ENCODE measurements at regions not wholly inside any gene's neighbourhood (a gene's known extent, or its start where the extent isn't known, plus 50 kb on each side); places are given as distances from the start of the nearest gene placed in this dataset.
"Not testable (repeated sequence)": the region's sequence is repeated elsewhere in the genome, so short reads cannot be mapped to it uniquely, and the experiment has no call there.

DNA sequence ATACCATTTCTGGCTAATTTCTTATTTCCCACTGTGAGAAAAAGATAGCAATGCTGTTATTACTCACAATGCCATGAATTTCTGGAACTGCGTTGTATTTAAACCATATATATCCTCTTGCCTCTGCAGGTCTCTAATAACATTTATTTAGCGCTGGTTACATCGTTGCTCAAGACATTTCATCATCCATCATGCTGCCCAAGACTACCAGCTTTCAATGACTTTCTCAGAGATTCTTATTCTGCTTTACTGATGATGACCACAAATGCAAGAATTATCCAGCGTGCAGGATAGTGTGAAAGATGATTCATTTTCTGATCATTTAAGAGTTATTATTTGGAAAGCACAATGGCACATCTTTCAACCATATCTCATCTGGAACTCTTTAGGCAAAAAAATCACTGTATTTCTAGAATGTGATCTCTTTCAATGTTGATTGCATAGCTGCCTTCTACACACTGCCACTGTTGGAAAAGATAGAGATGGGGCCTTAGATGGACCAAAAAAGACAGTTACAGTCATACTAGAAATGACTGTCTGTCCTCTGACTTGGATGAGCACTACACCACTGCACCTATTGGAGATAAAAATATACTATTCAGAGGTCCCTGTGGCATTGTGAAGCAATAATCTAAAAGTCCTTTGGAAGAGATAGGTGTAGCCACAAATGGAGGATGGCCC, 716.1 kb downstream of the NSUN3 start:
- ATAC-seq = no peak
- no peak for DNase-seq (ENCODE audit: low spot score)

DNA sequence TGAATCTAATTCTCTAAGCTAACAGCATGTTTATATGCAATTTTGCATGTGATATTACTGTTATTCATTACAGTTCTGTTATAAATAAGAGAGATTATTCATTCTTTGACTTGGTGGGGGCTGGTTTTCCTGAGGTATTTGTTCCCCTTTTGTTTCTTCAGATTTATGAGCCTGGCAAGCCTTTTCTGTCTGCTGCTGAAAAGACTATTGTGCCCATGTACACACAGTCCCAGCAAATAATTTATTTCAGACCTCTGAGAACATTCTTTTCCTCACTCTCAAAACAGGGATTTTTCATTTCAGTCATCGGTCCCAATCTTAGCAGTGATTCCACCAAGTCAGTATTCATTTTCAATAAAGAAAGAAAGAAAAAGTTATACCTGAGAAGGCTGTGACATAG, 716.8 kb downstream of the NSUN3 start:
- ATAC-seq (no peak), DNase-seq (ENCODE audit: low spot score) (no peak)

DNA sequence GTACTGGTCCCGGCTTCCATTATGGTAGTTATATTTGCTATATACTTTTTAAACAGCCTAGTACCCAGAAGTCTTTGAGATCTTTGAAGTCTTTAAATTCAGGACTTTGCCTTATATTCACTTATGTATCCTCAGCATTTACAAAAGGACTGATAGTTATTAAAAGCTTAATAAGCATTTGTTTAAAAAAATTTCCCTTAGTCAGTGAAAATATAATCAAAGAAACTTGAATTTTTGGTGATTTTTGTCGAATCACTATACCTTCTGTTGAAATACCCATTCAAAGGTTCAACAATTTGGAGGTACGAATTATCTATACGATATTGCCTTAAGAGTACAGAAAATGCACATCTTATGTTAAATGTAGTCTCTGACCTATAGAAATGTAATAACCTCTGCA, 721.4 kb downstream of the NSUN3 start:
- ATAC-seq (no peak), DNase-seq (ENCODE audit: low spot score) (no peak)

DNA sequence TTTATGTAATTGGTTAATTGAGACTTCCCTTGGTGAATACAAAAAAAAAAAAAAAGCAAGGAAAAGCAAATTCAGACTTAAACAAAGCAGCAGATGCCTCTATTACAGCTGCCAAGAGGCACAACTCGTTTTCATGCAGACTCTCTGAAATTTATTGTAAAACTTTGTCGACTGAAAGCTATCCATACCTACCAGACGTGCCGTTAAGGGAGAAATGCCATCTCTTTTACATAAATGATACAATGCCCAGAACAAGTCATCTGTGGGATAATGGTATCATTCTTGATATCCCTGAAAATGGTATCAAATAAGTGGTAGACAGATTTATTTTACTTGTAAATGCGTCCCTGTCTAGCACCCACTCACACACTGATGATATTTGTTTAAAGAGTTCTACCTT, 724.2 kb downstream of the NSUN3 start:
- no peak for DNase-seq (ENCODE audit: low spot score)
- ATAC-seq = no peak

DNA sequence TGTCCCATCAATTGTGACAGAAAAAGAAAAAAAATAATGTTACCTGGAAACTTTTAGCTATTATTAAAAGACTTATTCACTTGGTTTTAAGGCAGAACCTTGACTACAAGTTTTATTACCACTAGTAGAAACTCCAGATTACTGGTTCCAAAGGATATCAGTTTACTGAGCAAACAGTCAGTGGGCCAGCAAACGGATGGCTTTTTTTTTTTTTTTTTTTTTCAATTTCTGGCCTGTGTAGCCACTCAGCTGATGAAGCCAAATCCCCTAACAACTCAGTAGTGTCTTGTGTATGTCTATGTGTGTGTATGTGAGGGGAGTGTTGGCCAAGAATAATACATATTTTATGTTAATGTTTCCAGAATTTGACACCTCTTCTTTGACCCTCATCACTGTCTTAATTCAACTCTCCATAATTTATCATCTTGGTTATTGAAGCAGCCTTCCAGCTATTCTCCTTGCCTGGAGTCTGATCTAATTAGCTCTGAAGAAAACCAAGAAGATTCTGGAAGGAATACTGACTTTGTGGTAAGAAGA, 724.9 kb downstream of the NSUN3 start:
- DNase-seq (ENCODE audit: low spot score) = no peak

DNA sequence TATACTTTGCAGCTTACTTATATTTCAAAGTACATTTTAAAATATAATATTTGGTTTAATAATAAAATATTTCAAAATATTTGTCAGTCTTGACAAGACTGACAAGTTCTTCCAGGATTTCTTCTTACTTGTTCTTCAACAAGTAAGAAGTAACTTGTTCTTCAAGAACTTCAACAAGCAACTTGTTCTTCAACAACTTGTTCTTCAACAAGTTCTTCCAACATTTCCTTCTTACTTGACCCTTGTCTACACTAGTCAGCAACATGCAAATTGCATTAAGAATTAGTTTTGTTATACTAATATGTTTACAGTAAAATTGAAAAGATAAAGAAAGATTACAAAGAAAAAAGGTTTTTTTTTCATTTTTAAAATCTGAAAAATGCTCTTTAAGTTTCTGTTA, 731.7 kb downstream of the NSUN3 start:
- DNase-seq (ENCODE audit: low spot score) = no peak
- no peak for ATAC-seq

More for the DNA sequence above, 724.9 kb downstream of the NSUN3 start:
- ATAC-seq = no peak

DNA sequence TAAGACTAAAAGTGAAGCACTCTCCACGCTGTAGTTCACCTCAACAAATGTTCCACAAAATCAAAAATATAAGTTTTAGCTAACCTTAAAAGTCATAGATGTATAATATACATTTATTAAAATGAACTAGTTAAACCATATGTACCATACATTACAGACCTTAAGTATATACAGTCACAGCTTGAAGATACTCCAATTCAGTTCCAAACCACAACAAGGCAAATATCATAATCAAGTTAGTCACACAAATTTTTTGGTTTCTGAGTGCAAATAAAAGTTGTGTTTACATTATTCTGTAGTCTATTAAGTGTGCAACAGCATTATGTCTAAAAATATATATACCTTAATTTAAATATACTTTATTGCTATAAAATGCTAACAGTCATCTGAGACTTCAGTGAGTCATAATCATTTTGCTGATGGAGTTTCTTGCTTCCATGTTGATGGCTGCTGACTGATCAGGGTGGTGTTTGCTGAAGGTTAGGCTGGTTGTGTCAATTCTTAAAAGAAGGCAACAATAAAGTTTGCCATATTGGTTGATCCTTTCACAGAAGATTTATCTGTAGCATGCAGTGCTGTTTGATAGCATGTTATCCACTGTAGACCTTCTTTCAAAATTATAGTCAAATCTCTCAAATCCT, 736.7 kb downstream of the NSUN3 start:
- DNase-seq (ENCODE audit: low spot score) (no peak), ATAC-seq (no peak)

DNA sequence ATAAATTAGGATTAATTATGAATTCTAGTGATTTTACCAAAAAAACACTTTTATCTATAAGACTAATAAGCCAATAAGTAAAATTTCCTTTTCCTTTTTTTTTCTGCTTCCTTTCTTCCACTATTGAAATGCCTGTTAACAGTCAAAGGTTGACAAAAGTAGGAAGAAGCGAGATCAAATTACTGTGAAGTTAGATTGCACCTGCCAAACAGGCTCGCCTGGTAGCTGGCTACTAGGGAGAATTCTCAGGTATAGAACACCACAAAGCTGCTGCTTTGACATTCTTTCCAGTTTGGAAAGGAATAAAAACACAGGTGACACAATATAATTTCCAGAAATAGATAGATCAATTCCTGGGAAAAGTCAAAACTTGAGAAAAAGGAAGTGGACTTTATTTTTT, 749.0 kb downstream of the NSUN3 start:
- ATAC-seq (no peak), DNase-seq (ENCODE audit: low spot score) (no peak)

DNA sequence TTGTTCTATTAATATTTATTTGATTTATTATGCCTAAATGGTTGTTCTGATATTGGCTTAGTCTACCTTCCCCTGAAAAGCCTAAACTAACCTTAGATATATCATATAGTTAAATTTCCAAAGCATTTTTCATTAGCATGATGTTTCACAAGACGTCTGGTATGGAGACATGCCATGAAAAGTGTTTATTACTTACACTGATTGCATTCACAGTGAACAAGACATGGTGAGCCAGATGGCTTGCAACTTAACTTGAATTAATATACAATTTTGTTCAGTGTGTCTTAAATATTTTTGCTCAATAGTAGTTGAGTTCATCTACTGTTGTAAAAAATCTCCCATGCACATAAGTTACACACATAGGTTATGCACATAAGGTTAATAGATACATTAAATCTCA, 758.4 kb downstream of the NSUN3 start:
- no peak for DNase-seq (ENCODE audit: low spot score)
- ATAC-seq = no peak

DNA sequence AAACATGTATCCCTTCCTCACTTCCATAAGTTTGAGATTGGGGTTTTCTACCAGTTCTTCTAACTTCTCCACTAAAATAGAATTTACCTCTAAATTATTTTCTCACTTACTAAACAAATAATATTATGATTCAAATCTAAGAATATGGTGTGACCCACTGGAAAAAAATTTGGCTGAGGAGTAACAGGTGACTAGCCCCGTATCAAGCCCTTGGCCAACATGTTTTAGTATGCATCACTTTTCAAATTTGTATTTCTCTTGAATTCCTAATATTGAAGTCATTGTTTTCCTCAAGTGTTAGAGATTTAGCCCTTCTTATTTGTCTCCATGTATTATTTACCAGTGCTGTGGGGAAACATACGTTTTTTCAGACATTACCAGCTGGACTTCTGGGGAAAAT, 759.4 kb downstream of the NSUN3 start:
- no peak for DNase-seq (ENCODE audit: low spot score)
- no peak for ATAC-seq

DNA sequence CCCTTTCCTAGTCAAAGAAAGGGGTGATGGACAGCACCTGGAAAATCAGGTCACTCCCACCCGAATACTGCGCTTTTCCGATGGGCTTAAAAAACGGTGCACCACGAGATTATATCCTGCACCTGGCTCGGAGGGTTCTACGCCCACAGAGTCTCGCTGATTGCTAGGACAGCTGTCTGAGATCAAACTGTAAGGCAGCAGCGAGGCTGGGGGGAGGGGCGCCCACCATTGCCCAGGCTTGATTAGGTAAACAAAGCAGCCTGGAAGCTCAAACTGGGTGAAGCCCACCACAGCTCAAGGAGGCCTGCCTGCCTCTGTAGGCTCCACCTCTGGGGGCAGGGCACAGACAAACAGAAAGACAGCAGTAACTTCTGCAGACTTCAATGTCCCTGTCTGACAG, 783.4 kb downstream of the NSUN3 start:
- not testable (repeated sequence) for ATAC-seq; DNase-seq (ENCODE audit: low spot score)

DNA sequence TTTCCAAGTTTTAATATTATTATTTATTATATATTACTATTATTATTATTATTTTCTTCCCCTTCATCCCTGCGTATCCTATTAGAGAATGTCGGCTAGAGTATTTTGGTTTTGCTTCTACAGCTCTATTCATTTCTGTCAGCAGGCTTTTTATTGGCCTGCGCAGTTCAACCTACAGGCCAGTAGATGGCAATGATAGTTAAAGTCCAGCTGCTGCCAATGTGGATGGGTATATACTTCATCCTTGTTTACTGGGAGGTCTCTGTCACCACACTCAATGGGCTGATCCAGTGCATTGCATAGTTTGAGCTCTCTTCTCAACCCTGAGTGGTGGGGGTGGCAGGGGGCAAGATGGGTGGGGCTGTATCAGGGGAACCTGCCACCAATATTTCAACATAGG, 799.8 kb downstream of the NSUN3 start:
- ATAC-seq (peak; percentile 83), DNase-seq (ENCODE audit: low spot score) (no peak)

DNA sequence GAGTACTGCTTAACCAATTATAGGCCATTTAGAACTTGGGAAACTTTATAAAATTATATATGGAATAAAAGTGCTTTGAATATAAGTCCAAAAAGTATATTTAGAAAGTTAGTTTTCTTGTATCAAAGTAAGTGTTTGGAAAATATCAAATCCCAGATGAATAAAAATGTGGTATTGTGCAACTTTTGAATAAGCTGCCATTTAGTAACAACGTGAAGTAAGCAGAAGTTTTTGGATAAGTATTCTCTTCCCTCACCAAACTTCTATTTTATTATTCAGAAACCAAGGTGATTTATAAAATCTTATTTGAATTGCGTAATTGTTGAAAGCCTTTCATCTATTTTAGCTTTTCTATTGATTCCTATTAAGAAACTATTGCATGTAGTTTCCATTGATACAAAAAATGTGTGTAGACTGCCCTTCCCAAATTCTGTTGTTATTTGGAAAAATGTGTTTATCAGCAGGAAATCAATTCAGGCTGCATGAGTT, 806.2 kb downstream of the NSUN3 start:
- ATAC-seq (no peak), DNase-seq (ENCODE audit: low spot score) (no peak)

DNA sequence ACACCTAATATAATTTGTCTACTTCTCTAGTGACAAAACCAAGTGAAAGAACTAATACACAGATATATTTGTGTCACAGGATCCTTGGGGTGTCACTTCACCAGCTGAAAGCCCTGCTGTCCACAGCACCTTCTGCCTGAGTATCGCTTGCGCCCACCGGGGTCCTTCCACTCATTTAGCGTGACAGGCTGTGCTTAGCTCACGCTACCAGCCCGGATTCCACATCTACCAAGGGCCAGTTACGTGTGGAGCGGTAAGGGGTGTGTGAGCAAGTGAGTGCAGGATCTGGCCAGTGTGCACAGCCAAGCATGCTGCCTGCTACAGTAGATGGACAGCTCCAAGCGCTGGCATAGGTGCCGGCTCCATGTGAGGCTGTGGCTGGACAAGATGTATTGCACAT, 810.9 kb downstream of the NSUN3 start:
- no peak for DNase-seq (ENCODE audit: low spot score)

DNA sequence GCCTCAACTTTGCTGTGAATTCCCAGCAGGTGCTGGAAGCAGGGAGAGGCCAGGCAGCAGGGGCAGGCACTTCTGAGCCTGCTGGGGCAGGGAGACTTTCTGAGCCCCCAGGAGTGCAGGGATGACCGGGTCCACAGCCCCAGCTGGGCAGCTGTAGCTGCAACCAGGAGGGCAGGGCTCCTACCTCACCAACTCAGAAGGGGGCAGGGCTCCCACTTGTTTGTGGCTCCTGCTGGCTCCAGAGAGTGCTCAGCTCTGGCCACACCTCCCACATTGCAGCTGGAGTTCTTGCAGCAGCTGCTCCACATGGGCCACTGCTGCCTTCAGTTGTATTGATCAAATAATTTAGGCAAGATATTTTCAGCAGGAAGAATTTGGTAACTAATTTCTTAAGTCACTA, 812.3 kb downstream of the NSUN3 start:
- DNase-seq (ENCODE audit: low spot score) = no peak

More for the DNA sequence above, 810.9 kb downstream of the NSUN3 start:
- no peak for ATAC-seq

DNA sequence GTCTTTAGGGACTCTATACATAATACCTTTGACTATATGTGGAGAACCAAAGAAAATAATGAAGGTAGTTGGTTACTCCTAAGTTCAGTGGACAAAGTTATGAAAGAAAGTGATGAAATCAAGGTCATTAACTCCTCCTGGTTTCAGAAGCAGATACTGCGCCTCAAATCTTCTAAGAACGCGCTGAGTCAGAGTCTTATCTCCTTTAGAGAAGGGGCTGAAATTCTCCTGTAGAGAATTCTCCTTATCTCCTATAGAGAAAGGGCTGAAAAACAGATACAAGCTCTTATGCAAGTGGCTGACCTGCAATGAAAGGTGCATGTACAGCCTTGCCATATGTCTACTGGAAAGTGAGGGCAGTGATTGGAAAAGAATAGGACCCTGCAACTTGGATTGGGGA, 824.2 kb downstream of the NSUN3 start:
- no peak for ATAC-seq
- no peak for DNase-seq (ENCODE audit: low spot score)

More for the DNA sequence above, 812.3 kb downstream of the NSUN3 start:
- ATAC-seq = no peak

DNA sequence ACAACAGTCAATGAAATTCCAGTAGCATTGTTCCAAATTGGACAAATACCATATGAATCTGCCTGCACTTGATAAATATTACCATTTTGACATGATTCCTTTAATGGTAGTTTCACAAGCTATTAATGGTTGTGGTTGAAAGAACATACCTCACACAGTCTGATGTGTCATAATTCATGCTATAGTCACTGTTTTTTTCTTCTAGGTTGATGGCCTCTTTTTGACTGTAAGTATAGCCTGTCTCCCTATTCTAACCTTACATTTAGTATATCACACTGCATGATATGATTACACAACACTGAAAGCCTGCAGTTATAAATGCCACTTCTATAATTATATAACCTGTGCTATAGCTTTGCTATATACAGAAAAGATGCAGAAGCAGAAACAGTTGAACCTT, 834.1 kb downstream of the NSUN3 start:
- ATAC-seq (no peak), DNase-seq (ENCODE audit: low spot score) (no peak)

DNA sequence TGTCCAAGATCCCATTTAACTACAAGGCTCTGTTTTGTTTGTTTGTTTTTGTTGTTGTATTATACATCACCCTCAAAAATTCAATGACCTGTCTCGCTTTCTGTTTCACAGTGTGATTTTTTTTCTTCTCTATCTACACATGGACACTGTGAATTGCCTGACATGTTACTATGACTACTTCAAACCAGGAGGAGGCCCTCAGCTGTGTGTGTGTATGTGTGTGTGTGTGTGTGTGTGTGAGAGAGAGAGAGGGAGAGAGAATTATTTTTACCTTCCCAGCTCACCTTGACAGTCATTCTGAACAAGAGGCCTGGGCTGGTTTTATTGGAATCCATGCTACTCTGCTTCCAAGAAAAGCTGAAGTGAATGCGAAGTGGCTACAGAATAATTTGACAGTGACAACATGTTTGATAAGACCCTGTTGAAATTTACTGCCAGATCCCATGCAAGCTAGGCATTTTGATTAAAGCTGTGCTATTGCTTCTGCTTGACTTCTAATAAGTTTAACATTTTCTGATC, 841.4 kb downstream of the NSUN3 start:
- no peak for DNase-seq (ENCODE audit: low spot score)
- ATAC-seq = no peak

DNA sequence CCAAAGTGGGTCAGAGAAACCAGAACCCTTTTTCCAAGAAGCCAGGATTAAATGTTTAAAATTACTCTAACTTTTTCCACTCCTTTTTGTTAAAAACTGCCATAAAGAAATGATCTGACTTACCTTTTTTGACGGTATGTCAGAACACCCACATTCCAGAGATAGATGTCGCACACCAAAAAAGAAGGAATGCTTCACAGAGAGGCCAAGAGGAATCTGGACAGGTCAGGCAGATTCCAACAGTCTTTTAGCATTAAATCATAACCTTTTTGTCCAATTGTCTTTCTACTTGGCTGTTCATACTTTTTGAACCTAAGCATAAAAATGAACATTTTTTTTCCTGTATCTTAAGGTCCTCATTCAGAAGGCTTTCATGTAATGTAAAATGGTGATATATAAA, 846.9 kb downstream of the NSUN3 start:
- DNase-seq (ENCODE audit: low spot score) (no peak), ATAC-seq (no peak)

DNA sequence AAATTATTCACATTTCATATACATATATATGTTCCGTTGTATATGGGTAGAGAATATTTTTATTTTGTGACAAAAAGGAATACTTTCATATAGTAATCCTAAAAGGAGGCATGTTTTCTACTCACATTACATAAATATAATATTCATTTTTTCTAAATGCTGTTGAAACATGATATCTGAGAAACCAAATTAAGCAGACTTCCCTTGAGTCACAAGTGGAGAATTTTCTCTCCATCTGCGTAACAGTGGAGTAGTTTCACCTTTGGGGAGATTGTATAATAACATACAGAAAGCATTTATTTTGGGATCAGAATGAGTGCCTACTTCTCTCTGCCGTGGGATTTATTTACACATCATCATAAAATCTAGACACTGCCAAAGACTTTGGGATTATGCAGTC, 849.8 kb downstream of the NSUN3 start:
- ATAC-seq = no peak
- no peak for DNase-seq (ENCODE audit: low spot score)

DNA sequence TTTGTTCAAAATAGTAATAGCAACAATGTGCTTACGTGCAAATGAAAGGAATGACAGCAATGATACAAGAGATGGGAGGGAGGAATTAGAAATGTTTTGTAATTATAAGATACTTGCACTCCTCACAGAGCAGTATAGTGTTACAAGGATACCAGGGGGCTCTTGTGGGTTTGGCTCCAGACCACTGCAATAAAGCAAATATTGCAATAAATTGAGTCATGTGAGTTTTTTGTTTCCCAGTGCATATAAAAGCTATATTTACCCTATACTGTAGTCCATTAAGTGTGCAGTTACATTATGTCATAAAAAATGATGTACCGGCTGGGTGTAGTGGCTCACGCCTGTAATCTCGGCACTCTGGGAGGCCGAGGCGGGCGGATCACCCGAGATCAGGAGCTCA, 864.3 kb downstream of the NSUN3 start:
- no peak for DNase-seq (ENCODE audit: low spot score)
- no peak for ATAC-seq

DNA sequence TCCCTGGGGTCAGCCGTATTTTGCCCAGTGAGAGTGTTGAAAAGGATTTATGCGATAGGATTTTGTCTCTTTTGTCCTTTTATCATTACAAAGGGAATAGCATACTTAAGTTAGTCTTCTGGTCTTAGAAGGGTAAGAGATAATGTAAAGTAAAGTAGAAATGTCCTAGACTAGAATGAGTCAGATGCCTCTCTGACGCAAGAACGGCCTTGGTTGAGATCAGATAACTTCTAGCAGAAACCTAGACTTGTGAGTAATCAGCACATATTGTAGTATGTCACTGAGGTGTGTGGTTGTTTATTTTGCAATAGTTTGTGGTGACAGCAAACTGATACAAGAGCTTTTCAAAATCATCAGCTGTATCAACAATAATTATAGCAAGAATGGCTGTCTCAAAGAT, 866.1 kb downstream of the NSUN3 start:
- DNase-seq (ENCODE audit: low spot score) (no peak), ATAC-seq (no peak)

All from left lobe of liver (tissue), 2 donors.